GM23248 (cell line): ENCODE measurements at regions not wholly inside any gene's neighbourhood (a gene's known extent, or its start where the extent isn't known, plus 50 kb on each side); places are given as distances from the start of the nearest gene placed in this dataset.

Experiments used
- EZH2 ChIP-seq: fragments of 200-600 bp; sonication (generic); IDR thresholded peaks from 2 replicates; pipeline ENCODE4 v1.6.1; 2018; ENCODE audit warnings: antibody characterized with exemption, mild to moderate bottlenecking; ENCODE audit not compliant: insufficient read depth, poor library complexity, severe bottlenecking
- EZH2phosphoT487 ChIP-seq: fragments of 200-600 bp; sonication (generic); IDR thresholded peaks from 2 replicates; pipeline ENCODE4 v1.6.1; 2018; ENCODE audit warnings: antibody characterized with exemption, moderate library complexity, mild to moderate bottlenecking, low read depth; ENCODE audit not compliant: insufficient read depth

DNA sequence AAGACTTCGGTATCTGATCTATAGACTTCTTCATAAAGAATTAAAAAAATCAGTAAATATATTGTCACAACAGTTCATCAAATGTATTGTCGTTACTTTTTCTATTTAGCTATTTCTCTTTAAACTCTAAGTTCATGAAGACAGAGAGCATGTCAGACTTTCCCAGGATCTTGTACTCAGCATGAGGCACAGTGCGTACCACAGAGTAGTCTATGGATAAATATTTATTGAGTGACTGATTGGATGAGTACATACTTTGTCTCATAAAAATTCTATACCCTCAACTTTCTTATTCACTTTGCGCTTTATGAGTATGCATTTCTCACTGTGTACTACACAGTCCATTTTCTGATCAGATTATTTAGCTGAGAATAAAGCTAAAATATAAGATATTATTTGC is 1284.4 kb upstream of the ADGRB3 start:
- TF ChIP-seq EZH2phosphoT487 (no peak), EZH2 (no peak)
